Left renal cortex interstitium (tissue), 4 donors: ENCODE measurements at regions not wholly inside any gene's neighbourhood (a gene's known extent, or its start where the extent isn't known, plus 50 kb on each side); places are given as distances from the start of the nearest gene placed in this dataset.
A peak's percentile ranks its signal among the peaks of the same experiment; 100 is the strongest.

ENCODE experiments used
- DNase-seq, 4 donors: peaks; one replicate each; pipeline ENCODE4 v3.0.0-alpha.2; 2013; ENCODE audit warnings: low read depth in 4 of 4, low spot score in 2 of 4, missing footprints in 1 of 4

DNA sequence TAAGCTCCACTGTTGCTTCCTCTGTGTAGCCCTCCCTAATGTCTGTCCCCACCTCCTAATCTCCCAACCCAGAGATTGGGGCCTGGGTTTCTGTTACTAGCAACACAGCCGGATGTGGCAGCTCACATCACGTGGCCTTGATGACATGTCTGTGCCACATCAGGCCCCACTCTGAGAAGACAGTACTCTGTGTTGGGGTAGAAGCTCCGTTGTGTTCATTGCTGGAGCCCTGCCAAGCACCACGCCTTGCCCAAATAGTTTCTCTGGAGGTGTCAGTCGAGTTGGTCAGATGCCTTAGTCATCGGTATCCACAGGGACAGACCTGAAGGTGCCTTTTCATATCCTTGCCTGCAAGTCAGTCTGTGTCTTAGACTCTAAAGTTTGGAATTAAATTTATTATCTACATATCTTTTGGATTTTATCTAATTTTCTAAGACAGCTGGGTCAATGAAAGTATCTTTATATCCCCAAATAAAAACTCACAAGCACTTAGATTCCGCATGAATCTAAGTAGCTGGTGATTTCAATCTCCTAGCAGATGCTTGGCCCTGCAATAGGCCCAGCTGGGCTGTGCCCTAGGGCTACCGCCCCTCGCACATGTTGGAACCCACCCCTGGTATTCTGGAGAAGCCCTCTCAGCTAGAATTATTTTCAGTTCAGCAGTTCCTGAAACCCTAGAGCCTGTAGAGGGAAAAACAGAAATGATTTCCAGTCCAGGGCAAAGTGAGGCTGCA lies 204.0 kb upstream of the TSHZ3 start:
- DNase-seq = no peak

DNA sequence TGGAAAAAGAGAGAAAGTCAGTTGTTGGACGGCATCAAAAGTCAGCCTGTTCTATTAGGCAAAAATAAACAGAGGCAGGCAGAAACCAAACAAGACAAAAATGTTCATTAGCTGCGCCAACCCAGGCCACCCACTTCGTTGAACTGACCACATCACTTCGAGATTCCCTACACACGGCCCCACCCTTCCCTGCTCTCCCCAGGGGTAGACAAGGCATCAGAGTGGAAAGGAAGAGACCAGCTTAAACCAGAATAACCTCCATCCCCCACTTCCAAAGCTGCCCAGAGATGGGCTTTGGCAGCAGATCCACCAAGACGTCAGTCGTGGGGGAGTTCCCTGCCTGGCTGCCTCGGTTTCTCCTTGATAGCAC lies 204.6 kb upstream of the TSHZ3 start:
- DNase-seq = no peak

DNA sequence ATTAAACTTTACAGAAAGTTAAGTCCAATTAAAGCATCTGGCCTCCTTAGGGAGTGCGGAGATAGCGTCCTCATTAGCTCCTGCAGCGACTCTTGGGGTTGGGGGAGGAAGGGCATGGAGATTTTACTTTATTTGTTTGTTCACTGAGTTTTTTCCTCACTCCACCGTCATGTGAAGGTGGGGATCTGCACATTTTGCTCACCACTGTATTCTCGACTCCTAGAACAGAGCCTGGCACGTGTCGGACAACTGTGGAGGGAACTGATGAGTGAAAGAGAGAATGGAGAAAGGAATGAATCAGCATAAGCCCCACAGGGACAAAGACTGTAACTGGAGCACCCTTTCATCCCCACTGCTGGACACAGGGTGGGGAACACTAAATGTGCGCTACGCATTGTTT lies 205.1 kb upstream of the TSHZ3 start:
- DNase-seq = no peak

DNA sequence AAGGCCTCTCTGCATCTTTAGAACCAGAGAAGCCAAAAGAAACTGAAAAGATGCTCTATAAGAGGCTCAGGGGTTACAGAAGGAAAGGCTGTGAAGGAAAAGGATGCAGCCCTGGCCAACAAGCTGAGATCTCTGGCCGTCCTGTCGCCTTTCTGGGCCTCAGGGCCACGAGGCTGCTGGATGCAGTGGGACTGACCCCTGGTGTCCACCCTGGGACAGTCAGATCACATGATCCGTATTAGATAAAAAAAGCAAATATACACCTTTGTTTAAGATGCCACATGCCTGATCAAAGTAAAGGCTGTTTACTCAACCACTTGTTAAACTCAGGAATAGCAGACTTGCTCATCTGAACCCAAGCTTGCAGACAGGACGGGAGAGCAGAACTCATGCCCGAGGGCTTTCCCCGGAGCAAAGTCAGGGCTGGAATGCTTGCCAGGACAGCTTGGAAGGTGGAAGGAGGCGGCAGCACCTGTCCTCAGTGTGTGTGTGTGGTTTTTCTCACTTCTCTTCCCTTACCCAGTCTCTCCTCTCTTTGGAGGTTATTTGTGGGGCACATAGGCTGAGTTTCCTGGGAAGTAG lies 206.5 kb upstream of the TSHZ3 start:
- DNase-seq = no peak

DNA sequence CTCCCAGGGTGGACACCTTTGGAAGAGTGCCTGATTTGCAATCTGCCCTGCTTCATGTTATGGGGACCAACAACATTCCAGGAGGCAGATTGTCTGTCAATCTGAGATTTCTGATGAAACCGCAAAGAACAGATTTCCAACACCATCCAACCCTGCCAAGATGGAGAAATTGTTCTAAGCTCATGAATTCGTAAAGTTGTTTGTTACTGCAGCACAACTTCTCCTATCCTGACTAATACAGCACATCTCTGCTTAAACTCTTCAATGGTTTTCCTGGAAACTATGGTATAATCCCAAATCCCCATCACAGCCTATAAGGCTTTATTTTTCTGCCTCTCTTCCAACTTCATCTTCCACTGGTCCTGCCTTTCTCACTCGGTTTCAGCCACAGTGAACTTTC lies 210.3 kb upstream of the TSHZ3 start:
- DNase-seq = no peak

DNA sequence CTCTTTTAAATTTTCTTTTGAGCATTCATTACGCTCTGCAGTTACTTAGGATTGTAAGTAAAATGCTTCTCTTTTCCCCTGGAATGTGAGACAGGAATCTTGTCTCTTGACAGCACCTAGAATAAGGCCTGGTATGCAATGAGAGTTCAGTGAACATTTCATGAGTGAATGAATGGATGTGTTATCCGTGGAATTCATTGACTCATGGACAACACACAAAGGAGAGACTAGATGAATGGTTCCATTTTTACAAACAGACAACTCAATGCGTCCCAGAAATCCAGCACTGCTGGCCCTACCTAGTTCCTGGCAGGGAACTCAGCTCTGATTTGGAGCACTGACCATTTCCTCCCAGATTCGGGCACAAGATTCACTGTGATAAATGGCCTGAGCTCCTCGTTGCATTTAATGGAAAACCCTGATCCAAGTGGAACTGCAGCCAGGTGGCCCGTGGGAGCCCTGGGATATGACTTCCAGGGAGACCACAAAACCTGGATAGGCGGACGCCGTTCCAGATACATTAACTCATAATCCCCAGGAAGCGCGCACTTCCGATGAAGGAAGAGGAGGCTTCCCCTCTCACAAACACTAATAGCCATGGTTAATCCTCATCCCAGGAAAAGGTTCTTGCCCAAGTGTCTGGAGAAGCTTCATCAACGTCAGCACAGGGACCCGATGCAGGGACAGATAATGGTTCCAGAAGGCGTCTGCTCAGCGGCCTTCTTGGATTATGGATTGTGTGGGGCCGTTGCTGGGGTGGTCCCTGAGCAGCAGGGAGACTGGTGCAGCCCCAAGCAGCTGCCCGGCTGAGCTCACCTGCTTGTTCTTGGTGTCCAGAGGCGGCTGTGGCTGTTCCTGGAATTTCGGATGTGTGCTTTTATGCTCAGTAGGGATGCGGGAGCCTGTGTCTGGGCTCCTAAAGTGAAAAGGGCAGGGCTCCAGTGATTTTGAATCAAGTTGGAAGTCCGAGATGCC lies 211.1 kb upstream of the TSHZ3 start:
- DNase-seq = no peak

DNA sequence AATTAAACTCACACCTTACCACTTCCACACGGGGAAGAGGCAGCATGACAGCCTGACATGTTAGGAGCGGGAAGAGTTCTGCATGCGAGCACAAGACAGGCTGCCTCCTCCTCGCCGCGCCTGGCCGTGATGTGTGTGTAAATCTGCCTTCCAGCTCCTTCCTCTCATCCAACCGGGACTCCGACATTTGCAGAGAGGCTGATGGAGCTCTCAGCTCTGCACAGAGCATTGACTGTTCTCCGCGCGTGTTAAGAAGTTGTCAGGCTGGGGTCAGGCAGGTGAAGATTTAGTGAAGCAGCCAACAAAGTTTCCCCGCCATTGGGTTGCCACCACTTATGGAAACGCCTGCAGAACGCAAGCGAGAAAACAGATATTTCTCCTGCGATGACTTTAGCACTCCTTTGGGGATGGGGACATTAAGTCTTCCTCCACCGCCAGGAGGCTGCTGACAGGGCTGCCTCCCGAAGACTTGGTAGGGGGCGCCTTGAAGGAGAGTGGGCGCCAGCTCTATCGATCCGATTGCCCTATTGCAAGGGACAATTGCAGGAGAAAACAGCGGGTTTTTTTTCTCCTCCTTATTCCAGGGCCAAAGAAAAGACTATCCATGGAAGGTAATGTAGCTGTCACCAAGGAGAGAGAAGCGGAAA lies 213.9 kb upstream of the TSHZ3 start:
- no peak for DNase-seq

DNA sequence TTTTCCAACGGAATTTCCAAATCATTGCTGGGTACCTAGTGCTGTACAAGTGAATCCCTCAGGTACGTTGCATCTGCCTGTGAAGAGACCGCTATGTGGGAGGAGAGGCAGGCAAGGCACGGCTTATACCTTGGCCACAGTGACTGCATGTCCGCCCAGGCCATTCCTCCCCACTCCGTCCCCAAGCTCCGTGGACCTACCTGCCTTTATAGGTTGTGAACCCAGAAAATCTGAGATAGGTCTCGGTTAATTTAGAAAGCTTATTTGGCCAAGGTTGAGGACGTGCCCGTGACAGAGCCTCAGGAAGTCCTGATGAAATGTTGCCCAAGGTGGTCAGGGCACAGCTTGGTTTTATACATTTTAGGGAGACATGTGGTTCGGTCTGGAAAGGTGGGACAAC lies 218.5 kb upstream of the TSHZ3 start:
- DNase-seq = no peak

DNA sequence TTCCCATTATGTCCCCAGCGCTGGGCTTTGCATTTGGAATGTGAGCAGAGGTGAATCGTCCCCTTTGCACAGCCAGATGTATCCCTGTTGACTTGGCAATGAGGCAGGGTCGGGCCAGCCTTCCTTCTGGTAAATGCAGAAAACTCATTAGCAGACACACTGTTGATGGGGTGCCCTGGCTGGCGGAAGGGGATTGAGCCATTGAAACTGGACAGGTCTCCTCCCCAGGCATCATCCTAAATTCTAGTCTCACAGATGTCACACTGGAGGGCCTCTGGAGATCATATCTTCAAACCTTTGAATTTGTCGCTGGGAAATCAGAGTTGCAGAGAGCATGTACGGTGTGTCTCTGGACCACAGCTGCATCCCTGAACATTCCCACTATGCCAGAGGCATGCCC lies 219.5 kb upstream of the TSHZ3 start:
- no peak for DNase-seq

DNA sequence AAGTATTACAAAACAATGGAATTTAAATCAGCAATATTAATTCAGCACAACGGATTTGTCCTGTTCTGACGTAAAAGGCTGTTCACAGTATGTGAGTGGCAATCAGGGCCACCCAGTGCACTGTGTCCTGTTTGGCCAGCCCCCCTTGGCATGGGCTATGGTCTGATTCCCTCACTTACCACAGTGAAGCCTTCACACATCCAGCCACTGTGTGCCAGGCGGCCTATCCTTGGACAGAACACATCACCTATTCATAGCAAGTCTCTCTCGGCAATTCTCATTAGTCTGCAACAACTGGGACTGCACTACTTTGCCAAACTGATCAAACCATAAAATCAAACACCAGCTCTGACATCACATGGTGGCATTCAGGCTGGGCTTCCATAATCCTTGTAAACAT lies 221.5 kb upstream of the TSHZ3 start:
- no peak for DNase-seq

DNA sequence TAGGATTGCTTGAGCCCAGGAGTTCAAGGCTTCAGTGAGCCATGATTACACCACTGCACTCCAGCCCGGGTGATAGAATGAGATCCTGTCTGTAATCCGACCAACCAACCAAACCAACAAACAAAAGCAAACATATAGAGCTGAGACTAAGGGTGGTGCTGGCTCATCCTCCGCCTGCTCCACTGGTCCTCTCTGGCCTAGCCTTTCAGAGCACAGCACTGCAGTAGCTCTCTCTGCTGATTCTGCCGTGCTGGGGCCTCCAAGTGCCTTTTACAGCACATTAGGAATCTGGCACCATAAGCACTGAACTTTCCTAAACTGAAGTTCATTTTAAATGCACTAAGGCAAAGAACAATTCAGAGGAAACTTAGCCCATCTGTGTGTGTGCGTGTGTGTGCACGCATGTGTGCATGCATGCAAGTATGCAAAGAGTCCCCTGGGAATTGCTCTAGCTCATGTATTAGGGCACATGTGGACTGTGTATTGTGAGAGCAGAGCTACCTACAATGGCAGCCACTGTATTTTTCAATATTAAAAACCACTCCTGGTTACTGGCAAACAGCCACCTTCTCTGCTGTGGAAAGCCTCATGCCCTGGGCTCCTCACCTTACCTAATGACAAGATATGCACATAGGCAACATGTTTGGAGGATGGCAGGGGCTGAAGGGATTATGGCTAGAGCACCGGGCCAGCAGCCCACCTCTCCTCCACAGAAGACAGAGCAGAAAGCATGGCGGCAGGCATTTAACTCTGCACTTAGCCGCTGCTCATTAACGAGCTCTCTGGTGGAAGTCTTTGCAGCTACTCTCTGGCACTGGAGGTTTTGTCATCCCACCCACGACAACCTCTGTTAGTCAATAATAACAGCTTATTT lies 223.1 kb upstream of the TSHZ3 start:
- DNase-seq = no peak

DNA sequence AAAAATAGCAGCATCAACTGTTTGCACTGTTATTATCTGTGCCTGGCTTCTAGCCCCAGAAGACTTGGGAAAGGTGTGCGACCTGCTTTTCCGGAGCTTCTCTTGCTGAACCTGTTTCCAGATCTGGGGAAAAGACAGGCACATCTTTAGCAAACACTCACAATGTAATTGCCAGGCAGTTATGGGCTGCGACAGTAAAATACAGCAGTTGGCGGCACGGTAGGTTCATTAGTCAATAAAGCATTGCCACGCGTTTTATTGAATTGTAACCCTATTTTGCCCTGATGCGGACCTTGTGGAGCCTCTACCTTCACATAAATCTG lies 223.7 kb upstream of the TSHZ3 start:
- DNase-seq = no peak

DNA sequence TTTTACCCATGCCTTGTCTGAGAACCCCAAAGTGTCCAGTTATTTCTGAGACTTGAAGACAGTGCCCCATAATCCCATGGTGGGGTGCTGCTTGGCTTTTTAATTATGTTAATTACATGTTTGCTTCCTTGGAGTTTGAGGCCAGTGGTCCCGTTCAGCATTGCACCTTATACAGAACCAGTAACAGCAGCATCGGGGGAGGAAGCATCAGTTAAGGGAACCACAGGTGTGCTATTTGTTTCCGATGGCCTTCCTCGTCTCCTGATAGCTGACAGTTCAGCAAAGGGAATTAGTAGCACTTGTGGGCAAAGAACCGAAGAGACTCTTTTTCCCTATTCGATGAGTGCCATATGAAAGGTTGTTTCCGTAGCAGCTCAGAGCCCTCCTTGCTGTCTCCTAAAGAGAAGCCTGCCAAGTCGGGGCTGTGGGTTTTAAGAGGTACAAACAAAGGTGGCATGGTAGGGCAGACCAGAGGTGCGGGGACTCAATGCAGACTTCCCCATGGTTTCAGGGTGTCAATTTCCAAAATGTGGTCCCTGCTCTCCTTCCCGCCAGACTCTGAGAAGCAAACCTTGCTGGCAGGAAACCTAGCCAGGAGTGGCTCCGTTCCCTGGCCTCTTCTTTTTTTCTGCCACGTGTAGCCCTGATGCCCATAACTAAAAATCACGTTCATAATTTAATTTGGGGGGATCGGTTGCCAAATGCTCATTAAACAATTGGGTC lies 225.2 kb upstream of the TSHZ3 start:
- DNase-seq = no peak

DNA sequence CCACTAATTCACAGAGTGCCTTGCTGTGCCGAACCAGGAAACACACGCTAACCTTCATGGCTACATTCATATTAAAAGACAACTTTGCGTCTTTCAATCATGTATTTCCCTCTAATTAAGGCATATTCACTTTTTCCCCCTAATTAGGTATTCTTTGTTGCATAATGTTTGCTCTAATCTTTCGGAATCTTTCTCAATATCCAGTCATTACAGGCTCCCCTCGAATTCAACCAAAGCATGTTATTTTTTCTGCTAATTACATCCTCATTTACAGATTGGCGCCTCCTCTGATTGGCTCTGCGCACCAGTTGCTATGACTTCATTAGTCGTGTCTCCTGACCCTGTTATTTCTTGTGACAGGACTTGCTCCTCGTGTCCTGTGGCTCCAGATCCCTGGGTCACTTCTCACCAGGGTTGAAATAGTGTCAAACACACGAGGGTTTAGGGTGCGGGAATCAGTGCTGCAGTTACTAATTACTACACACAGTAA lies 226.7 kb upstream of the TSHZ3 start:
- no peak for DNase-seq

DNA sequence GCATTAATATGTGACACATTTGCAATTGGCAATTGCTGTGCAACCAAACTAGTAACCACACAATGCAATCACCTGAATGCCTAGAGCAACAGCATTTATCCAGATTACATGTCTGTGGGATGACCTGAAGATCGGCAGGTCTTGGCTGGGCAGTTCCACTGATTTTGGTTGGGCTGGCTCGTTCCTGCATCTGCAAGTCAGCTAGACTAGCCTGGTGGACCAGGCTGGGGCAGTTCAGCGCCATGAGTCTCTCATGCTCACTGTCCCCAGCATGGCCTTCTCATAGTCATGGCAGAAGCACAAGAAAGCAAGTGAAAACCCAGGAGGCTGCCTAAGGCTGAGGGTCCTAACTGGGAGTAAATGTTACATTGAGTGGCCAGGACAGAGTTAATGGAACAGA lies 229.1 kb upstream of the TSHZ3 start:
- DNase-seq = no peak

DNA sequence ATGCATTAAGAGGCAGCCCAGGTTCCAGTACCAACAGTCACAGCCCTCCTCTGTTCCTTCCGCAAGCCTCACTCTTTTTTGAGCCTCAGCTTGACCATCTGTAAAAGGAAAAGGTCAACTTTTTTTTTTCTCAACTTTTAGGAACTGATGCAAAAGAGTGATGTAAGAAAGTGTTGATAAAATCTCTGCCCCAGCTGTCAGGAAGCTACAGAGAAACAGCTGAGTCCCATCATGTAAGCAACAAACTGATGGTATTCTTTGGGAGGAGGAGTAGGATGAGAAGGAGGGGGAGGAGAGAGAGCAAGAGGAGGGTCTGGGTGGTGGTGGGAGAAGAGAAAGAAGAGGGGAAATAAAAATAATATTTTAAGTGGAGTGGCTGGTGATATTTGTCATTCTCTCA lies 233.9 kb upstream of the TSHZ3 start:
- DNase-seq = peak in 3 of 4 donors; percentile 21 to 36 (median 23)

DNA sequence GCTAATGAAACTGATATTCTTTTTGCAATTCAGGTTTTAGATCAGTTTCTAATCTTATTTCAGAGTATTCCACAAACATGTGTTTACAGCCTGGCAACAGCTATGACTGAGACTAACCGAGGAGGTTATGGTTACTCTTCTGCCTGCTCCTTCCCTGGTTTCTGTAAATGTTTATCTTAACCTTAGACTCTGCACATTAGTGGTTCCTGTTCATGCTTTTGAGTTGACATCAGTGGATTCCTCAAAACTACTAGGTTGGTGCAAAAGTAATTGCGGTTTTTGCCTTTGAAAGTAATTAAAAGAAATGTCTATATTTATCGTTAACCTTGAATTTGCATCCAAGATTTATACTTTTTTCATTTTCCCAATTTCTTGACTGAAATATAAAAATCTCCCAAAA lies 237.0 kb upstream of the TSHZ3 start:
- DNase-seq = no peak

DNA sequence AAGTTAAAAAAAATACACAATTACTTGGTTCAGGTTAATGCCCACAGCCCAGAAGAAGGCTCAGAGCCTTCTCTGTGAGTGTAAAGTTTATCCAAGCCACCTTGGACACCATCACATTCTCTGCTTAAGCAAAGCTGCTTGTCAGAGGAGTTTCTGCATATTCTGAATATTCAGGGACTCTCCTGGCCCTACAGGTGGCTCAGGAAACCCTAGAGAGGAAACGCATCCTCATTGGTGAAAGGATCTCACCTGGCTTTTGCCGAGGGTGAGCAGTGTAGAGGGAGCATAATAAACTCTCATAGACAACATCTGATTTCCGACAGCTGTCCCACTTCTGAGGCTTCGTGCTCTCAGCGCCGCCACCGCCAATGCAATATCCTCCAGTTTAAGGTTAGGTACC lies 239.9 kb upstream of the TSHZ3 start:
- DNase-seq = no peak

DNA sequence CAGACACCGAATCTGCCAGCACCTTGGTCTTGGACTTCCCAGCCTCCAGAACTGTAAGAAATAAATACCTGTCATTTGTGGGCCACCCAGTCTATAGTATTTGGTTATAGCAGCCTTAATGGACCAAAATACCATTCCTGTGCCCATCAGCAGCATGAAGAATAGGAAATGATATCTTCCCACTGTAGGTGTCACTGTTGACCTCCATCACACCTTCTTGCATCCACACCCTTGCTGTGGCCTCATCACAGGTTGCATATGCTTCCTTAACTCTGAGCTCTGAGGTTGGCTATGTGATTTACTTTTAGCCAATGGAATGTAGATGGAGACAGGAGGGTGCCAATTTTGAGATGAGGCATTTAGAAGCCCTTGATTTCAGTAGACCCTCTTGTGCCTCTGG lies 242.0 kb upstream of the TSHZ3 start:
- no peak for DNase-seq

DNA sequence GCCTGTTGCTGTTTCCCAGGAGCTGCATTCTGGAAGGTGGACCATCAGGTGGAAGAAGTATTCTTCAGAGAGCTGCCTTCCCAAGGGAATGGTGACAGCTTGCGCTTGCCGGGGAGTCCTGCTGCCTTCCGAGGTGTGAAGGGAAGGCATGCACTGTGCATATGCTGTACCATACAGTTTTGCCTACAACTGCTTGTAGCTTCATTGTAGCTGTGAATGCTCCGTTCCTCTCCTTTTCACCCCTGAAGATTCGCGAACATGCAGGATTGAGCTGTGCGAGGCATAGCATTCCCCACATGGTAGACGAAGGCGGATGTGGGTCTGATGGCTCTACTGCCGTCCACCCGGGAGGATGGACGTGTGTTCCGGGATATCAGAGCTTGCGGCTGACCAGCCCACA lies 243.2 kb upstream of the TSHZ3 start:
- no peak for DNase-seq
